Erythroblast (primary cell): ENCODE measurements at regions not wholly inside any gene's neighbourhood (a gene's known extent, or its start where the extent isn't known, plus 50 kb on each side); places are given as distances from the start of the nearest gene placed in this dataset.

ENCODE experiments used
- GATA1 ChIP-seq: IDR thresholded peaks from 2 replicates; pipeline ENCODE4 v1.6.1; 2011; ENCODE audit warnings: low read depth, mild to moderate bottlenecking, control low read depth, low read length, moderate library complexity
- POLR2A ChIP-seq: IDR thresholded peaks from 2 replicates; pipeline ENCODE4 v1.6.1; 2011; ENCODE audit warnings: mild to moderate bottlenecking, low read length

GRCh38 chr15:98592136-98592535, 56.2 kb upstream of the IGF1R start:
- TF ChIP-seq POLR2A (no peak), GATA1 (no peak)
